ENCODE measurements at regions not wholly inside any gene's neighbourhood (a gene's known extent, or its start where the extent isn't known, plus 50 kb on each side); places are given as distances from the start of the nearest gene placed in this dataset.
"Not testable (repeated sequence)": the region's sequence is repeated elsewhere in the genome, so short reads cannot be mapped to it uniquely, and the experiment has no call there.

- no peak for DNase-seq
- no CpG with 5 or more reads among the region's 2 CpGs for WGBS (ENCODE audit: insufficient coverage, low lambda C conversion rate)
- Histone ChIP-seq H3K4me1 (ENCODE audit: control insufficient read depth, insufficient read depth, low read length) (no peaks in the 10 kb centered on the region), H3K27ac (ENCODE audit: low read length) (no peak overlapping the region), H3K9me3 (ENCODE audit: control insufficient read depth, low read depth, low read length) (peaks cover 4% of the 10 kb centered on the region), H3K36me3 (ENCODE audit: control insufficient read depth, insufficient read depth, low read length) (no peaks in the 10 kb centered on the region), H3K4me3 (ENCODE audit: low read length) (no peak overlapping the region), H3K27me3 (ENCODE audit: control insufficient read depth, insufficient read depth, low read length) (no peaks in the 10 kb centered on the region)
These were observed 188.2 kb upstream of the ATP6AP2 start for GRCh38 chrX:40392599-40392998.

- no CpG with 5 or more reads among the region's 3 CpGs for WGBS (ENCODE audit: insufficient coverage, low lambda C conversion rate)
- Histone ChIP-seq H3K27me3 (ENCODE audit: control insufficient read depth, insufficient read depth, low read length) (no peaks in the 10 kb centered on the region), H3K4me3 (ENCODE audit: low read length) (no peak overlapping the region), H3K27ac (ENCODE audit: low read length) (no peak overlapping the region), H3K4me1 (ENCODE audit: control insufficient read depth, insufficient read depth, low read length) (no peaks in the 10 kb centered on the region), H3K9me3 (ENCODE audit: control insufficient read depth, low read depth, low read length) (no peaks in the 10 kb centered on the region), H3K36me3 (ENCODE audit: control insufficient read depth, insufficient read depth, low read length) (no peaks in the 10 kb centered on the region)
- DNase-seq: no peak
These were observed 189.1 kb upstream of the ATP6AP2 start for GRCh38 chrX:40391662-40392061.

- DNase-seq: no peak
- no CpG with 5 or more reads among the region's 2 CpGs for WGBS (ENCODE audit: insufficient coverage, low lambda C conversion rate)
These were observed 191.2 kb upstream of the ATP6AP2 start for GRCh38 chrX:40389555-40389954.

GRCh38 chrX:40388441-40388840 lies 192.3 kb upstream of the ATP6AP2 start:
- Histone ChIP-seq H3K4me3 (ENCODE audit: low read length) (no peak overlapping the region), H3K27ac (ENCODE audit: low read length) (no peak overlapping the region), H3K27me3 (ENCODE audit: control insufficient read depth, insufficient read depth, low read length) (no peaks in the 10 kb centered on the region), H3K4me1 (ENCODE audit: control insufficient read depth, insufficient read depth, low read length) (no peaks in the 10 kb centered on the region), H3K9me3 (ENCODE audit: control insufficient read depth, low read depth, low read length) (no peaks in the 10 kb centered on the region), H3K36me3 (ENCODE audit: control insufficient read depth, insufficient read depth, low read length) (no peaks in the 10 kb centered on the region)
- DNase-seq: no peak
- no CpG with 5 or more reads among the region's 5 CpGs for WGBS (ENCODE audit: insufficient coverage, low lambda C conversion rate)

More at GRCh38 chrX:40389555-40389954, 191.2 kb upstream of the ATP6AP2 start:
- H3K27ac ChIP-seq (ENCODE audit: low read length): no peak overlapping the region
- no peaks in the 10 kb centered on the region for H3K9me3 ChIP-seq (ENCODE audit: control insufficient read depth, low read depth, low read length)
- no peaks in the 10 kb centered on the region for H3K27me3 ChIP-seq (ENCODE audit: control insufficient read depth, insufficient read depth, low read length)
- H3K4me3 ChIP-seq (ENCODE audit: low read length): no peak overlapping the region
- no peaks in the 10 kb centered on the region for H3K36me3 ChIP-seq (ENCODE audit: control insufficient read depth, insufficient read depth, low read length)
- H3K4me1 ChIP-seq (ENCODE audit: control insufficient read depth, insufficient read depth, low read length): no peaks in the 10 kb centered on the region

- not testable (repeated sequence) for H3K4me3 ChIP-seq (ENCODE audit: low read length); H3K4me1 ChIP-seq (ENCODE audit: control insufficient read depth, insufficient read depth, low read length); H3K9me3 ChIP-seq (ENCODE audit: control insufficient read depth, low read depth, low read length); H3K36me3 ChIP-seq (ENCODE audit: control insufficient read depth, insufficient read depth, low read length); H3K27ac ChIP-seq (ENCODE audit: low read length); DNase-seq; H3K27me3 ChIP-seq (ENCODE audit: control insufficient read depth, insufficient read depth, low read length)
- no CpG with 5 or more reads among the region's 9 CpGs for WGBS (ENCODE audit: insufficient coverage, low lambda C conversion rate)
These were observed 192.9 kb upstream of the ATP6AP2 start for GRCh38 chrX:40387869-40388268.

GRCh38 chrX:40387311-40387710 lies 193.5 kb upstream of the ATP6AP2 start:
- not testable (repeated sequence) for H3K36me3 ChIP-seq (ENCODE audit: control insufficient read depth, insufficient read depth, low read length); DNase-seq; H3K27me3 ChIP-seq (ENCODE audit: control insufficient read depth, insufficient read depth, low read length); H3K27ac ChIP-seq (ENCODE audit: low read length); H3K4me1 ChIP-seq (ENCODE audit: control insufficient read depth, insufficient read depth, low read length); H3K4me3 ChIP-seq (ENCODE audit: low read length); H3K9me3 ChIP-seq (ENCODE audit: control insufficient read depth, low read depth, low read length)
- WGBS (ENCODE audit: insufficient coverage, low lambda C conversion rate): no CpG with 5 or more reads among the region's 7 CpGs

- H3K4me3 ChIP-seq (ENCODE audit: low read length): no peak overlapping the region
- no peaks in the 10 kb centered on the region for H3K4me1 ChIP-seq (ENCODE audit: control insufficient read depth, insufficient read depth, low read length)
- H3K27me3 ChIP-seq (ENCODE audit: control insufficient read depth, insufficient read depth, low read length): no peaks in the 10 kb centered on the region
- no peaks in the 10 kb centered on the region for H3K36me3 ChIP-seq (ENCODE audit: control insufficient read depth, insufficient read depth, low read length)
- WGBS (ENCODE audit: insufficient coverage, low lambda C conversion rate): no CpG with 5 or more reads among the region's 3 CpGs
- no peak overlapping the region for H3K27ac ChIP-seq (ENCODE audit: low read length)
- no peak for DNase-seq
- H3K9me3 ChIP-seq (ENCODE audit: control insufficient read depth, low read depth, low read length): no peaks in the 10 kb centered on the region
These were observed 195.1 kb upstream of the ATP6AP2 start for GRCh38 chrX:40385682-40386081.

- no peak overlapping the region for H3K27ac ChIP-seq (ENCODE audit: low read length)
- H3K4me1 ChIP-seq (ENCODE audit: control insufficient read depth, insufficient read depth, low read length): no peaks in the 10 kb centered on the region
- no peaks in the 10 kb centered on the region for H3K27me3 ChIP-seq (ENCODE audit: control insufficient read depth, insufficient read depth, low read length)
- no peaks in the 10 kb centered on the region for H3K9me3 ChIP-seq (ENCODE audit: control insufficient read depth, low read depth, low read length)
- DNase-seq: no peak
- H3K36me3 ChIP-seq (ENCODE audit: control insufficient read depth, insufficient read depth, low read length): no peaks in the 10 kb centered on the region
- H3K4me3 ChIP-seq (ENCODE audit: low read length): no peak overlapping the region
- WGBS (ENCODE audit: insufficient coverage, low lambda C conversion rate): no CpG with 5 or more reads among the region's 10 CpGs
These were observed 195.5 kb upstream of the ATP6AP2 start for GRCh38 chrX:40385256-40385655.

- DNase-seq: no peak
- no peaks in the 10 kb centered on the region for H3K36me3 ChIP-seq (ENCODE audit: control insufficient read depth, insufficient read depth, low read length)
- H3K4me1 ChIP-seq (ENCODE audit: control insufficient read depth, insufficient read depth, low read length): no peaks in the 10 kb centered on the region
- no peaks in the 10 kb centered on the region for H3K9me3 ChIP-seq (ENCODE audit: control insufficient read depth, low read depth, low read length)
- no peak overlapping the region for H3K4me3 ChIP-seq (ENCODE audit: low read length)
- no peaks in the 10 kb centered on the region for H3K27me3 ChIP-seq (ENCODE audit: control insufficient read depth, insufficient read depth, low read length)
- no peak overlapping the region for H3K27ac ChIP-seq (ENCODE audit: low read length)
- WGBS (ENCODE audit: insufficient coverage, low lambda C conversion rate): no CpG with 5 or more reads among the region's 4 CpGs
These were observed 196.8 kb upstream of the ATP6AP2 start for GRCh38 chrX:40383969-40384368.

- Histone ChIP-seq H3K4me3 (ENCODE audit: low read length) (no peak overlapping the region), H3K9me3 (ENCODE audit: control insufficient read depth, low read depth, low read length) (no peaks in the 10 kb centered on the region), H3K4me1 (ENCODE audit: control insufficient read depth, insufficient read depth, low read length) (no peaks in the 10 kb centered on the region), H3K27ac (ENCODE audit: low read length) (no peak overlapping the region), H3K27me3 (ENCODE audit: control insufficient read depth, insufficient read depth, low read length) (no peaks in the 10 kb centered on the region), H3K36me3 (ENCODE audit: control insufficient read depth, insufficient read depth, low read length) (no peaks in the 10 kb centered on the region)
- no CpG with 5 or more reads among the region's 6 CpGs for WGBS (ENCODE audit: insufficient coverage, low lambda C conversion rate)
- DNase-seq: no peak
These were observed 197.4 kb upstream of the ATP6AP2 start for GRCh38 chrX:40383360-40383759.

GRCh38 chrX:40380655-40381488 lies 199.9 kb upstream of the ATP6AP2 start:
- no peak for DNase-seq
- Histone ChIP-seq H3K27ac (ENCODE audit: low read length) (no peak overlapping the region), H3K9me3 (ENCODE audit: control insufficient read depth, low read depth, low read length) (no peaks in the 10 kb centered on the region), H3K4me1 (ENCODE audit: control insufficient read depth, insufficient read depth, low read length) (no peaks in the 10 kb centered on the region), H3K36me3 (ENCODE audit: control insufficient read depth, insufficient read depth, low read length) (no peaks in the 10 kb centered on the region), H3K4me3 (ENCODE audit: low read length) (no peak overlapping the region), H3K27me3 (ENCODE audit: control insufficient read depth, insufficient read depth, low read length) (no peaks in the 10 kb centered on the region)
- WGBS (ENCODE audit: insufficient coverage, low lambda C conversion rate): no CpG with 5 or more reads among the region's 16 CpGs

Measured in large intestine (tissue), 3 donors.